Liver (tissue), 3 donors: ENCODE measurements at regions not wholly inside any gene's neighbourhood (a gene's known extent, or its start where the extent isn't known, plus 50 kb on each side); places are given as distances from the start of the nearest gene placed in this dataset.

Source experiments
- GABPA ChIP-seq, 2 donors: IDR thresholded peaks in 1 of 2; conservative IDR thresholded peaks in 1 of 2; 2 replicates each; pipeline ENCODE4 v1.6.1; 2016; ENCODE audit warnings: antibody characterized with exemption in 2 of 2, mild to moderate bottlenecking in 1 of 2, moderate library complexity in 1 of 2
- SP1 ChIP-seq: IDR thresholded peaks from 2 replicates; pipeline ENCODE4 v1.6.1; 2018; ENCODE audit warnings: antibody characterized with exemption, mild to moderate bottlenecking
- TF ChIP-seq, protein P1 (sequence below): fragments of 150-350 bp; IDR thresholded peaks from 2 replicates; pipeline ENCODE4 v1.5.1; 2017; ENCODE audit warnings: improper control_type of control experiment, low read depth, low read length; ENCODE audit not compliant: missing input control
- donor health status: healthy.
- donor health status: healthy.

DNA sequence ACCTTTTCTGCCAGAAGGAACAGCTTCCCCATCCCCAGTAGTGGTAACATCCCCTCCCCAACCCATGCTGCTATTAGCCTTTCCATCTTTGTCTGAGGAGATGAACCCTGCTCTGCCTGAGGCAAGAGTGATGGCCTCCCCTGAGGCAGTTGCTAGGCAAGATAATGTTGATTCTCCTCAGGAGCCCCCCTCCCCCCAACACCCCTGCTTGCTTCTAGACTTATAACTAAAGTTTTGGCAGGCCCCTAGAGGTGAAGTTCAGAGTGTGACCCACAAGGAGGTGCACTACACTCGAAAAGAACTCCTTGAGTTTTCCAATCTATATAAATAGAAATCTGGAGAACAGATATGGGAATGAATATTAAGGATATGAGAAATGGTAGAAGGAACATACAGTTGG, 962.5 kb downstream of the ADGRL3 start:
- TF ChIP-seq, protein P1, sequence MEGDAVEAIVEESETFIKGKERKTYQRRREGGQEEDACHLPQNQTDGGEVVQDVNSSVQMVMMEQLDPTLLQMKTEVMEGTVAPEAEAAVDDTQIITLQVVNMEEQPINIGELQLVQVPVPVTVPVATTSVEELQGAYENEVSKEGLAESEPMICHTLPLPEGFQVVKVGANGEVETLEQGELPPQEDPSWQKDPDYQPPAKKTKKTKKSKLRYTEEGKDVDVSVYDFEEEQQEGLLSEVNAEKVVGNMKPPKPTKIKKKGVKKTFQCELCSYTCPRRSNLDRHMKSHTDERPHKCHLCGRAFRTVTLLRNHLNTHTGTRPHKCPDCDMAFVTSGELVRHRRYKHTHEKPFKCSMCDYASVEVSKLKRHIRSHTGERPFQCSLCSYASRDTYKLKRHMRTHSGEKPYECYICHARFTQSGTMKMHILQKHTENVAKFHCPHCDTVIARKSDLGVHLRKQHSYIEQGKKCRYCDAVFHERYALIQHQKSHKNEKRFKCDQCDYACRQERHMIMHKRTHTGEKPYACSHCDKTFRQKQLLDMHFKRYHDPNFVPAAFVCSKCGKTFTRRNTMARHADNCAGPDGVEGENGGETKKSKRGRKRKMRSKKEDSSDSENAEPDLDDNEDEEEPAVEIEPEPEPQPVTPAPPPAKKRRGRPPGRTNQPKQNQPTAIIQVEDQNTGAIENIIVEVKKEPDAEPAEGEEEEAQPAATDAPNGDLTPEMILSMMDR, result no peak
- TF ChIP-seq SP1, result no peak
- no peak for TF ChIP-seq GABPA (IDR thresholded peaks at IDR 0.05 in 1 of 2, conservative IDR thresholded peaks at IDR 0.05 in 1 of 2)
